Thyroid gland (tissue), 4 donors: ENCODE measurements at regions not wholly inside any gene's neighbourhood (a gene's known extent, or its start where the extent isn't known, plus 50 kb on each side); places are given as distances from the start of the nearest gene placed in this dataset.

Experiments
- CTCF ChIP-seq, 6 experiments: fragments of 200-600 bp in 3 of 6; fragments of 450-650 bp in 3 of 6; sonication (generic) in 3 of 6; IDR thresholded peaks; one replicate each; pipeline ENCODE4 v1.5.1; 2016 to 2019; ENCODE audit warnings: antibody characterized with exemption in 6 of 6, mild to moderate bottlenecking in 2 of 6, inconsistent platforms in 1 of 6, moderate library complexity in 1 of 6
- POLR2A ChIP-seq, 2 donors: fragments of 450-650 bp; IDR thresholded peaks; one replicate each; pipeline ENCODE4 v1.6.1; 2017; ENCODE audit warnings: antibody characterized with exemption in 2 of 2, mild to moderate bottlenecking in 2 of 2, moderate library complexity in 1 of 2

- TF ChIP-seq CTCF (IDR thresholded peaks at IDR 0.05), result no peak
- no peak for TF ChIP-seq POLR2A (IDR thresholded peaks at IDR 0.05)
Measured at GRCh38 chr13:95368998-95369397, 67.7 kb upstream of the ABCC4 start.
